ENCODE measurements at regions not wholly inside any gene's neighbourhood (a gene's known extent, or its start where the extent isn't known, plus 50 kb on each side); places are given as distances from the start of the nearest gene placed in this dataset.

GRCh38 chr1:222034790-222035189 is 292.9 kb upstream of the DUSP10 start:
- TF ChIP-seq, protein P1, sequence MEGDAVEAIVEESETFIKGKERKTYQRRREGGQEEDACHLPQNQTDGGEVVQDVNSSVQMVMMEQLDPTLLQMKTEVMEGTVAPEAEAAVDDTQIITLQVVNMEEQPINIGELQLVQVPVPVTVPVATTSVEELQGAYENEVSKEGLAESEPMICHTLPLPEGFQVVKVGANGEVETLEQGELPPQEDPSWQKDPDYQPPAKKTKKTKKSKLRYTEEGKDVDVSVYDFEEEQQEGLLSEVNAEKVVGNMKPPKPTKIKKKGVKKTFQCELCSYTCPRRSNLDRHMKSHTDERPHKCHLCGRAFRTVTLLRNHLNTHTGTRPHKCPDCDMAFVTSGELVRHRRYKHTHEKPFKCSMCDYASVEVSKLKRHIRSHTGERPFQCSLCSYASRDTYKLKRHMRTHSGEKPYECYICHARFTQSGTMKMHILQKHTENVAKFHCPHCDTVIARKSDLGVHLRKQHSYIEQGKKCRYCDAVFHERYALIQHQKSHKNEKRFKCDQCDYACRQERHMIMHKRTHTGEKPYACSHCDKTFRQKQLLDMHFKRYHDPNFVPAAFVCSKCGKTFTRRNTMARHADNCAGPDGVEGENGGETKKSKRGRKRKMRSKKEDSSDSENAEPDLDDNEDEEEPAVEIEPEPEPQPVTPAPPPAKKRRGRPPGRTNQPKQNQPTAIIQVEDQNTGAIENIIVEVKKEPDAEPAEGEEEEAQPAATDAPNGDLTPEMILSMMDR (IDR thresholded peaks at IDR 0.05): no peak
- no peak for TF ChIP-seq TAF1 (IDR thresholded peaks at IDR 0.05; ENCODE audit: borderline replicate concordance, low read depth, low read length)
- TF ChIP-seq, protein P2, sequence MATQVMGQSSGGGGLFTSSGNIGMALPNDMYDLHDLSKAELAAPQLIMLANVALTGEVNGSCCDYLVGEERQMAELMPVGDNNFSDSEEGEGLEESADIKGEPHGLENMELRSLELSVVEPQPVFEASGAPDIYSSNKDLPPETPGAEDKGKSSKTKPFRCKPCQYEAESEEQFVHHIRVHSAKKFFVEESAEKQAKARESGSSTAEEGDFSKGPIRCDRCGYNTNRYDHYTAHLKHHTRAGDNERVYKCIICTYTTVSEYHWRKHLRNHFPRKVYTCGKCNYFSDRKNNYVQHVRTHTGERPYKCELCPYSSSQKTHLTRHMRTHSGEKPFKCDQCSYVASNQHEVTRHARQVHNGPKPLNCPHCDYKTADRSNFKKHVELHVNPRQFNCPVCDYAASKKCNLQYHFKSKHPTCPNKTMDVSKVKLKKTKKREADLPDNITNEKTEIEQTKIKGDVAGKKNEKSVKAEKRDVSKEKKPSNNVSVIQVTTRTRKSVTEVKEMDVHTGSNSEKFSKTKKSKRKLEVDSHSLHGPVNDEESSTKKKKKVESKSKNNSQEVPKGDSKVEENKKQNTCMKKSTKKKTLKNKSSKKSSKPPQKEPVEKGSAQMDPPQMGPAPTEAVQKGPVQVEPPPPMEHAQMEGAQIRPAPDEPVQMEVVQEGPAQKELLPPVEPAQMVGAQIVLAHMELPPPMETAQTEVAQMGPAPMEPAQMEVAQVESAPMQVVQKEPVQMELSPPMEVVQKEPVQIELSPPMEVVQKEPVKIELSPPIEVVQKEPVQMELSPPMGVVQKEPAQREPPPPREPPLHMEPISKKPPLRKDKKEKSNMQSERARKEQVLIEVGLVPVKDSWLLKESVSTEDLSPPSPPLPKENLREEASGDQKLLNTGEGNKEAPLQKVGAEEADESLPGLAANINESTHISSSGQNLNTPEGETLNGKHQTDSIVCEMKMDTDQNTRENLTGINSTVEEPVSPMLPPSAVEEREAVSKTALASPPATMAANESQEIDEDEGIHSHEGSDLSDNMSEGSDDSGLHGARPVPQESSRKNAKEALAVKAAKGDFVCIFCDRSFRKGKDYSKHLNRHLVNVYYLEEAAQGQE (IDR thresholded peaks at IDR 0.05; ENCODE audit: low read depth, low read length): no peak
- TF ChIP-seq MXI1 (IDR thresholded peaks at IDR 0.05; ENCODE audit: low read depth, low read length): no peak
- no peak for TF ChIP-seq EP300 (IDR thresholded peaks at IDR 0.05; ENCODE audit: borderline replicate concordance in 1 of 2, low read depth in 1 of 2, low read length in 1 of 2)
- no peak for TF ChIP-seq MEF2A (IDR thresholded peaks at IDR 0.05; ENCODE audit: borderline replicate concordance, low read depth)
- TF ChIP-seq SIN3A (IDR thresholded peaks at IDR 0.05; ENCODE audit: borderline replicate concordance, low read depth, low read length): no peak
- no peak for TF ChIP-seq MAX (IDR thresholded peaks at IDR 0.05; ENCODE audit: low read depth)
- no peak for TF ChIP-seq TCF12 (IDR thresholded peaks at IDR 0.05)
- TF ChIP-seq RAD21 (IDR thresholded peaks at IDR 0.05; ENCODE audit: low read length): no peak
- TF ChIP-seq, protein P3, sequence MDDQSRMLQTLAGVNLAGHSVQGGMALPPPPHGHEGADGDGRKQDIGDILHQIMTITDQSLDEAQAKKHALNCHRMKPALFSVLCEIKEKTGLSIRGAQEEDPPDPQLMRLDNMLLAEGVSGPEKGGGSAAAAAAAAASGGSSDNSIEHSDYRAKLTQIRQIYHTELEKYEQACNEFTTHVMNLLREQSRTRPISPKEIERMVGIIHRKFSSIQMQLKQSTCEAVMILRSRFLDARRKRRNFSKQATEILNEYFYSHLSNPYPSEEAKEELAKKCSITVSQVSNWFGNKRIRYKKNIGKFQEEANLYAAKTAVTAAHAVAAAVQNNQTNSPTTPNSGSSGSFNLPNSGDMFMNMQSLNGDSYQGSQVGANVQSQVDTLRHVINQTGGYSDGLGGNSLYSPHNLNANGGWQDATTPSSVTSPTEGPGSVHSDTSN (IDR thresholded peaks at IDR 0.05): no peak
- TF ChIP-seq JUND (IDR thresholded peaks at IDR 0.05): no peak
- TF ChIP-seq, protein P4, sequence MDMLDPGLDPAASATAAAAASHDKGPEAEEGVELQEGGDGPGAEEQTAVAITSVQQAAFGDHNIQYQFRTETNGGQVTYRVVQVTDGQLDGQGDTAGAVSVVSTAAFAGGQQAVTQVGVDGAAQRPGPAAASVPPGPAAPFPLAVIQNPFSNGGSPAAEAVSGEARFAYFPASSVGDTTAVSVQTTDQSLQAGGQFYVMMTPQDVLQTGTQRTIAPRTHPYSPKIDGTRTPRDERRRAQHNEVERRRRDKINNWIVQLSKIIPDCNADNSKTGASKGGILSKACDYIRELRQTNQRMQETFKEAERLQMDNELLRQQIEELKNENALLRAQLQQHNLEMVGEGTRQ (IDR thresholded peaks at IDR 0.05; ENCODE audit: borderline replicate concordance, low read depth, low read length): no peak
- TF ChIP-seq RFX5 (IDR thresholded peaks at IDR 0.05; ENCODE audit: low read length): no peak
